Neuronal stem cell (in vitro differentiated cells): ENCODE measurements at regions not wholly inside any gene's neighbourhood (a gene's known extent, or its start where the extent isn't known, plus 50 kb on each side); places are given as distances from the start of the nearest gene placed in this dataset.
A peak's percentile ranks its signal among the peaks of the same experiment; 100 is the strongest.

Experiments
- DNase-seq: peaks from one replicate; pipeline ENCODE4 v3.0.0-alpha.2; 2013; ENCODE audit warnings: low spot score
- H2AFZ ChIP-seq: one replicate; pipeline ENCODE4 v1.6.1; 2013; ENCODE audit warnings: mild to moderate bottlenecking, low read length, inconsistent platforms
- H2AK5ac ChIP-seq: 2 replicates; pipeline ENCODE4 v1.6.1; 2013; ENCODE audit warnings: low read depth, mild to moderate bottlenecking, inconsistent platforms, low read length, moderate library complexity, mixed read lengths
- H2BK120ac ChIP-seq: 2 replicates; pipeline ENCODE4 v1.6.1; 2013; ENCODE audit warnings: low read depth, mild to moderate bottlenecking, inconsistent platforms, low read length, moderate library complexity, mixed read lengths
- H2BK12ac ChIP-seq: one replicate; pipeline ENCODE4 v1.6.1; 2013; ENCODE audit warnings: low read length, inconsistent platforms
- H2BK15ac ChIP-seq: 2 replicates; pipeline ENCODE4 v1.6.1; 2013; ENCODE audit warnings: mild to moderate bottlenecking, low read length, inconsistent platforms, mixed read lengths
- H2BK5ac ChIP-seq: one replicate; pipeline ENCODE4 v1.6.1; 2013; ENCODE audit warnings: inconsistent platforms, mild to moderate bottlenecking, low read length, moderate library complexity
- H3K14ac ChIP-seq: one replicate; pipeline ENCODE4 v1.6.1; 2013; ENCODE audit warnings: low read length, inconsistent platforms
- H3K18ac ChIP-seq: 2 replicates; pipeline ENCODE4 v1.6.1; 2013; ENCODE audit warnings: low read length, inconsistent platforms
- H3K23ac ChIP-seq: 2 replicates; pipeline ENCODE4 v1.6.1; 2013; ENCODE audit warnings: low read depth, mild to moderate bottlenecking, mixed read lengths, low read length, inconsistent platforms; ENCODE audit not compliant: poor library complexity
- H3K27ac ChIP-seq: replicated peaks from 3 replicates; pipeline ENCODE4 v1.5.1; 2013; ENCODE audit warnings: low read length, inconsistent platforms
- H3K27me3 ChIP-seq, 3 experiments: 2 replicates each; pipeline ENCODE4 v1.6.1; 2013; ENCODE audit warnings: low read length in 3 of 3, mild to moderate bottlenecking in 2 of 3, inconsistent platforms in 1 of 3, low read depth in 1 of 3, mixed read lengths in 1 of 3, moderate library complexity in 1 of 3; ENCODE audit not compliant: control insufficient read depth in 3 of 3, insufficient read depth in 3 of 3
- H3K36me3 ChIP-seq, 2 donors: replicated peaks in 1 of 2; 2 replicates each; pipeline ENCODE4 v1.6.1; 2013; ENCODE audit warnings: low read length in 2 of 2; ENCODE audit not compliant: control insufficient read depth in 2 of 2, insufficient read depth in 2 of 2
- H3K4ac ChIP-seq: 2 replicates; pipeline ENCODE4 v1.6.1; 2013; ENCODE audit warnings: inconsistent platforms, mild to moderate bottlenecking, low read length, moderate library complexity
- H3K4me1 ChIP-seq, 2 donors: 1 replicate in 1 of 2; 2 replicates in 1 of 2; pipeline ENCODE4 v1.6.1; 2013; ENCODE audit warnings: low read length in 2 of 2, low read depth in 1 of 2; ENCODE audit not compliant: control insufficient read depth in 2 of 2, insufficient read depth in 1 of 2
- H3K4me2 ChIP-seq: one replicate; pipeline ENCODE4 v1.6.1; 2013; ENCODE audit warnings: mild to moderate bottlenecking, low read length, inconsistent platforms; ENCODE audit not compliant: insufficient read depth, poor library complexity, severe bottlenecking
- H3K4me3 ChIP-seq, 2 donors: 2 replicates each; pipeline ENCODE4 v1.5.1; 2013; ENCODE audit warnings: low read length in 2 of 2, mild to moderate bottlenecking in 2 of 2, inconsistent platforms in 1 of 2, moderate library complexity in 1 of 2
- H3K79me1 ChIP-seq: one replicate; pipeline ENCODE4 v1.6.1; 2013; ENCODE audit warnings: low read depth, mild to moderate bottlenecking, inconsistent platforms, low read length, moderate library complexity
- H3K9ac ChIP-seq: one replicate; pipeline ENCODE4 v1.6.1; 2013; ENCODE audit warnings: mild to moderate bottlenecking, low read depth, low read length, inconsistent platforms; ENCODE audit not compliant: poor library complexity
- H3K9me3 ChIP-seq, 2 donors: replicated peaks in 1 of 2; 2 replicates each; pipeline versions ENCODE3 to v1.6.1; 2013; ENCODE audit warnings: low read length in 2 of 2, mild to moderate bottlenecking in 2 of 2, inconsistent platforms in 1 of 2, low read depth in 1 of 2, mixed read lengths in 1 of 2, moderate library complexity in 1 of 2; ENCODE audit not compliant: control insufficient read depth in 2 of 2, insufficient read depth in 1 of 2
- H4K8ac ChIP-seq: one replicate; pipeline ENCODE4 v1.6.1; 2013; ENCODE audit warnings: low read depth, mild to moderate bottlenecking, inconsistent platforms, low read length, moderate library complexity
- H4K91ac ChIP-seq: one replicate; pipeline ENCODE4 v1.6.1; 2013; ENCODE audit warnings: low read length, low read depth, mild to moderate bottlenecking, inconsistent platforms; ENCODE audit not compliant: poor library complexity
- WGBS, 2 donors: extraction: QIAGEN DNeasy Blood & Tissue Kit; methylation state at CpG; one replicate each; pipeline ENCODE4 v1.1.7; 2013; ENCODE audit warnings: missing lambda C conversion rate in 2 of 2, mixed read lengths in 1 of 2; ENCODE audit not compliant: insufficient read length in 2 of 2, insufficient replicate concordance in 1 of 2; ENCODE audit errors: extremely low coverage in 2 of 2; 5-methylcytosine and 5-hydroxymethylcytosine counted together

DNA sequence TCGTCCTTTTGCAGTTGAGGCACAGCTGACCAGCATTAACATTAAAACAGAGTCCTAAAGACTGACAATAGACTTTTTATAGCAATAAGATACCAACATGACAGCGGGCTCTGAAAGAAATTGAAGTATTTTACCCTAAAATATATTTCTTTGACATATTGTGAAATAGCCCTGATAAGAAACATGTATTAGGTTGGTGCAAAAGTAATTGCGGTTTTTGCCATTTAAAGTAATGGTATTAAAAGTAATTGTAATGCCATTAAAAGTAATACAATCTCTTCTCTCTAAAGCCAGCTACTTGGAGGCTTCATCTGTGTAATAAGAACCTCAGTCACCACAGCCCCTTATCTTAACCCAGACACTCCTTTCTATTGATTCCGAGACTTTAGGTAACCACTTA is 394.6 kb downstream of the PREX1 start:
- Histone ChIP-seq H3K14ac (no peak overlapping the region), H3K27me3 (no peaks in the 10 kb centered on the region), H2BK120ac (no peak overlapping the region), H3K9me3 (peaks cover 0 to 2% of the 10 kb centered on the region in 2 donors), H3K4me1 (no peaks in the 10 kb centered on the region), H2BK12ac (no peak overlapping the region), H3K27ac (no peak overlapping the region), H4K8ac (no peak overlapping the region), H2AK5ac (no peak overlapping the region), H3K9ac (no peak overlapping the region), H2AFZ (no peak overlapping the region), H3K4me3 (no peak overlapping the region), H3K4ac (no peak overlapping the region), H3K79me1 (no peaks in the 10 kb centered on the region), H3K23ac (no peak overlapping the region), H2BK5ac (no peak overlapping the region), H3K4me2 (no peak overlapping the region), H4K91ac (no peak overlapping the region), H3K18ac (no peak overlapping the region), H2BK15ac (no peak overlapping the region), H3K36me3 (no peaks in the 10 kb centered on the region)
- no peak for DNase-seq
- no CpG with 5 or more reads among the region's 4 CpGs for WGBS, 2 donors

DNA sequence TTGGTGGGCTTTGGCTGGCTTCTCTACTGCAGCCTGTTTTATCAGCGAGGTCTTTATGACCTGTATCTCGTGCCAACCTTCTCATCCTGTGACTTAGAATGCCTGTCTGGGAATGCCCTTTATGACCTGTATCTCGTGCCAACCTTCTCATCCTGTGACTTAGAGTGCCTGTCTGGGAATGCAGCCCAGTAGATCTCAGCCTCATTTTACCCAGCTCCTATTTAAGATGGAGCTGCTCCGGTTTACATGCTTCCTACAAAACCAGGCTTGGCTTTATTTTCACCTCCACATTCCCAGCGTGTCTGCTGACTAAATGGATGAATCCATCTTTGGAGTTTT is 395.3 kb downstream of the PREX1 start:
- Histone ChIP-seq H2AK5ac (no peak overlapping the region), H2AFZ (no peak overlapping the region), H3K4ac (no peak overlapping the region), H4K8ac (no peak overlapping the region), H3K14ac (no peak overlapping the region), H3K36me3 (no peaks in the 10 kb centered on the region), H3K27ac (no peak overlapping the region), H2BK15ac (no peak overlapping the region), H4K91ac (no peak overlapping the region), H2BK12ac (no peak overlapping the region), H3K4me3 (no peak overlapping the region), H3K79me1 (no peaks in the 10 kb centered on the region), H3K9me3 (no peaks in the 10 kb centered on the region), H2BK120ac (no peak overlapping the region), H3K23ac (no peak overlapping the region), H3K27me3 (no peaks in the 10 kb centered on the region), H2BK5ac (no peak overlapping the region), H3K4me2 (no peak overlapping the region), H3K4me1 (no peaks in the 10 kb centered on the region), H3K9ac (no peak overlapping the region), H3K18ac (no peak overlapping the region)
- DNase-seq: no peak
- no CpG with 5 or more reads among the region's 5 CpGs for WGBS, 2 donors

DNA sequence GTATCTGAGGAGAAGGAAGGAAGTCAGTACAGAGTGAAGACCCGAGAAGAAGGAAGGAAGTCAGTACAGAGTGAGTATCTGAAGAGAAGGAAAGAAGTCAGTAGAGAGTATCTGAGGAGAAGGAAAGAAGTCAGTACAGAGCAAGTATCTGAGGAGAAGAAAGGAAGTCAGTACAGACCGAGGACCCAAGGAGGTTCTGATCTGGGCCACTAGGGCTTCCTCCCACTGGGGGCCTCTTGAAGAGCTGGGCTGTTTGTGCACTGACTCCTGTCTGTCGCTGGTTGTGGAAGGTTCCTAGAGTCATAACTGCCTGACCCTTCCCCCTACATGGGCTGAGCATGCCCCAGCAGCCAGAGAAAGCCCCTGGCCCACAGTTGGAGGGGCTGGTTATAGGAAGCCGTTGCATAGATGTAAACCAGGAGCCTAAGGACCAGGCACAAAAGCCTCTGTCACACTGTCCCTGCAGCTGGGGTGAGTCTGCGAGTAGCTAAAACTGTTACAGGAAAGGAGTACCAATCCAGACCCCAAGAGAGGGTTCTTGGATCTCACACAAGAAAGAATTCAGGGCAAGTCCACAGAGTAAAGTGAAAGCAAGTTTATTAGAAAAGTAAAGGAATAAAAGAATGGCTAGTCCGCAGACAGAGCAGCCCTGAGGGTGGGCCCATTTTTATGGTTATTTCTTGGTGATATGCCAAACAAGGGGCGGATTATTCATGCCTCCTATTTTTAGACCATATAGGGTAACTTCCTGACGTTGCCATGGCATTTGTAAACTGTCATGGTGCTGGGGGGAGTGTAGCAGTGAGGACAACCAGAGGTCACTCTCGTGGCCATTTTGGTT is 395.9 kb downstream of the PREX1 start:
- no CpG with 5 or more reads among the region's 9 CpGs for WGBS, 2 donors
- Histone ChIP-seq H3K9ac (no peak overlapping the region), H4K91ac (no peak overlapping the region), H2BK5ac (no peak overlapping the region), H3K4ac (no peak overlapping the region), H3K23ac (no peak overlapping the region), H3K27me3 (no peaks in the 10 kb centered on the region), H3K4me3 (no peak overlapping the region), H2BK120ac (no peak overlapping the region), H2AFZ (no peak overlapping the region), H3K36me3 (no peaks in the 10 kb centered on the region), H3K4me2 (no peak overlapping the region), H3K4me1 (no peaks in the 10 kb centered on the region), H3K18ac (peak overlapping the region; percentile 44), H3K14ac (no peak overlapping the region), H2BK12ac (no peak overlapping the region), H3K79me1 (no peaks in the 10 kb centered on the region), H3K27ac (no peak overlapping the region), H4K8ac (no peak overlapping the region), H2BK15ac (no peak overlapping the region), H2AK5ac (no peak overlapping the region), H3K9me3 (no peaks in the 10 kb centered on the region)
- DNase-seq: no peak

DNA sequence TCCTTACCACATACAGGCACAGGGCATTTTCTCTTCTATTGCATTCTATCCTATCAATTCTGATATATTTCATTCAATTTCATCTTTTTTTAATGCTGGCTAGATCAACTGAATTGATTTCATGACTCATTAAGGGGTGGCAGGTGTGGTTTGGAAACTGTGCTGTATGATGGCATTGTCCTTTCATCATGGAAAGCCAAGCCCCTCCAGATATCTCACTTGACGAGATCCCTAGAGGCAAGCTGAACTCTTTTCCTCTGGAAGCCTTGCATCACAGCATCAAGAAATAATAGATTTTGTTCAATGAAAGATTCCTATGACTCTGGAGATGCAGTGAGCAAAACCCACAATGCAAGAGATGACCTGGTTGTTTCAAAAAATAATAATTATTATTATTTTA is 401.2 kb downstream of the PREX1 start:
- no peaks in the 10 kb centered on the region for H3K9me3 ChIP-seq
- H3K4me1 ChIP-seq: peaks cover 0 to 11% of the 10 kb centered on the region in 2 donors
- no peaks in the 10 kb centered on the region for H3K79me1 ChIP-seq
- no peak overlapping the region for H2AFZ ChIP-seq
- no peaks in the 10 kb centered on the region for H3K36me3 ChIP-seq
- no peak overlapping the region for H4K8ac ChIP-seq
- no peak overlapping the region for H2BK5ac ChIP-seq
- H3K27me3 ChIP-seq: no peaks in the 10 kb centered on the region
- H3K14ac ChIP-seq: no peak overlapping the region
- H2AK5ac ChIP-seq: no peak overlapping the region
- no peak for DNase-seq
- no peak overlapping the region for H3K4me3 ChIP-seq
- no peak overlapping the region for H3K23ac ChIP-seq
- H2BK15ac ChIP-seq: no peak overlapping the region
- H2BK12ac ChIP-seq: no peak overlapping the region
- WGBS, 2 donors: no CpG with 5 or more reads among the region's 1 CpG
- H3K27ac ChIP-seq: no peak overlapping the region
- no peak overlapping the region for H4K91ac ChIP-seq
- H2BK120ac ChIP-seq: no peak overlapping the region
- H3K9ac ChIP-seq: no peak overlapping the region
- no peak overlapping the region for H3K18ac ChIP-seq
- no peak overlapping the region for H3K4ac ChIP-seq
- H3K4me2 ChIP-seq: no peak overlapping the region
